HEK293 (cell line): ENCODE measurements at regions not wholly inside any gene's neighbourhood (a gene's known extent, or its start where the extent isn't known, plus 50 kb on each side); places are given as distances from the start of the nearest gene placed in this dataset.

Source experiments
- CTCF ChIA-PET: fragments of 350-600 bp; formaldehyde crosslinking; extraction: SDS; loops from one replicate; lab custom pipeline; 2021; ENCODE audit warnings: antibody characterized with exemption; lab: Yijun Ruan, JAX
- POLR2A ChIA-PET: fragments of 300-600 bp; formaldehyde crosslinking; extraction: SDS; loops from one replicate; lab custom pipeline; 2020; ENCODE audit warnings: antibody characterized with exemption, inconsistent platforms; lab: Yijun Ruan, JAX
- H3K27ac ChIP-seq: fragments of 200-500 bp; sonication (Bioruptor generic); 2 replicates; pipeline ENCODE4 v1.5.1; 2014; ENCODE audit warnings: low read depth, low read length, control low read depth, inconsistent platforms; ENCODE audit errors: extremely low read depth
- H3K36me3 ChIP-seq, 2 experiments: fragments of 200-500 bp in 1 of 2; sonication (Bioruptor generic) in 1 of 2; 1 replicate in 1 of 2; 2 replicates in 1 of 2; pipeline ENCODE4 v1.5.1; 2014 to 2017; ENCODE audit warnings: inconsistent platforms in 2 of 2, low read length in 2 of 2; ENCODE audit not compliant: control insufficient read depth in 2 of 2, insufficient read depth in 1 of 2
- H3K4me1 ChIP-seq: fragments of 200-500 bp; sonication (Bioruptor generic); 2 replicates; pipeline ENCODE4 v1.5.1; 2014; ENCODE audit warnings: mild to moderate bottlenecking, low read length, inconsistent platforms; ENCODE audit not compliant: control insufficient read depth, insufficient read depth
- H3K4me3 ChIP-seq: 2 replicates; pipeline ENCODE4 v1.5.1; 2011; ENCODE audit warnings: low read depth, mild to moderate bottlenecking, control low read depth, low read length, moderate library complexity
- H3K9me3 ChIP-seq: fragments of 200-500 bp; sonication (Bioruptor generic); 2 replicates; pipeline ENCODE4 v1.5.1; 2014; ENCODE audit warnings: low read depth, low read length, inconsistent platforms; ENCODE audit not compliant: control insufficient read depth, insufficient read depth
- HIC1 ChIP-seq: fragments of 450-650 bp; formaldehyde crosslinking; IDR thresholded peaks from 2 replicates; pipeline ENCODE4 v1.5.1; 2016; ENCODE audit warnings: missing biosample characterization, missing genetic modification characterization
- OVOL3 ChIP-seq: fragments of 450-650 bp; formaldehyde crosslinking; IDR thresholded peaks from 2 replicates; pipeline ENCODE4 v1.5.1; 2016; ENCODE audit warnings: missing biosample characterization, missing genetic modification characterization
- PATZ1 ChIP-seq: fragments of 450-650 bp; formaldehyde crosslinking; IDR thresholded peaks from 2 replicates; pipeline ENCODE4 v1.5.1; 2016; ENCODE audit warnings: missing biosample characterization, missing genetic modification characterization
- TCF7L2 ChIP-seq: IDR thresholded peaks from 2 replicates; pipeline ENCODE4 v1.6.1; 2011; ENCODE audit warnings: low read depth, mild to moderate bottlenecking, inconsistent platforms, low read length, moderate library complexity, borderline replicate concordance
- ZFP41 ChIP-seq: fragments of 450-650 bp; formaldehyde crosslinking; IDR thresholded peaks from 2 replicates; pipeline ENCODE4 v1.5.1; 2016; ENCODE audit warnings: missing biosample characterization, missing genetic modification characterization, borderline replicate concordance
- ZNF169 ChIP-seq: fragments of 450-650 bp; formaldehyde crosslinking; IDR thresholded peaks from 2 replicates; pipeline ENCODE4 v1.5.1; 2016; ENCODE audit warnings: missing biosample characterization, missing genetic modification characterization
- ZNF24 ChIP-seq: fragments of 450-650 bp; formaldehyde crosslinking; IDR thresholded peaks from 2 replicates; pipeline ENCODE4 v1.5.1; 2016; ENCODE audit warnings: missing biosample characterization, missing genetic modification characterization
- ZNF555 ChIP-seq: fragments of 450-650 bp; formaldehyde crosslinking; conservative IDR thresholded peaks from 2 replicates; pipeline ENCODE4 v1.5.1; 2017; ENCODE audit warnings: missing biosample characterization, mild to moderate bottlenecking, missing genetic modification characterization, inconsistent platforms
- TF ChIP-seq, protein P1 (sequence below): fragments of 450-650 bp; IDR thresholded peaks from 2 replicates; pipeline ENCODE4 v1.5.1; 2018; ENCODE audit warnings: missing biosample characterization, mild to moderate bottlenecking, missing genetic modification characterization
- TF ChIP-seq, protein P2 (sequence below): fragments of 450-650 bp; formaldehyde crosslinking; IDR thresholded peaks from 2 replicates; pipeline ENCODE4 v1.5.1; 2017; ENCODE audit warnings: missing biosample characterization, mild to moderate bottlenecking, missing genetic modification characterization, moderate library complexity
- TF ChIP-seq, protein P3 (sequence below): fragments of 450-650 bp; formaldehyde crosslinking; IDR thresholded peaks from 2 replicates; pipeline ENCODE4 v1.5.1; 2016; ENCODE audit warnings: missing biosample characterization, missing genetic modification characterization
- TF ChIP-seq, protein P4 (sequence below): fragments of 450-650 bp; formaldehyde crosslinking; conservative IDR thresholded peaks from 2 replicates; pipeline ENCODE4 v1.5.1; 2016; ENCODE audit warnings: low read depth, missing biosample characterization, missing genetic modification characterization

DNA sequence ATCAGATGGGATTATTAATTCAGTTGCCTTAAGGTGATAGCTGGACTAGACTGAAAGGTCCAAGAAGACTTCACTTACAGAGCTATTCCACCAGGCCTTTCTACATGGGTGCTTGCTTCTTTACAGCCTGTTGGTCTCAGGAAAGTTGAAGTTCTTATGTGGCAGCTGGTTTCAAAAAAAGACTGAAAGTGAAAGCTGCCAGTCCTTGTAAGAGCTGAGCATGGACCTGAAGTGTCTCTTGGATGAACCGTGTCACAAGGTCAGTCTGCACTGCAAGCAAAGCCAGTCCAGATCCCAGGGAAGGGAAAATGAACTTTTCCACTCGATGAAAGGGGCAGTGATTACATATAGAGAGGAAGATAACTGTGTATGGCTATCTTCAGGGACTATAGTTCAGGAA, 201.5 kb upstream of the LUZP2 start (continued):
- no peak for TF ChIP-seq ZFP41
- TF ChIP-seq ZNF24: no peak
- no peak for TF ChIP-seq PATZ1 (tag by site-specific recombination)
- TF ChIP-seq, protein P1, sequence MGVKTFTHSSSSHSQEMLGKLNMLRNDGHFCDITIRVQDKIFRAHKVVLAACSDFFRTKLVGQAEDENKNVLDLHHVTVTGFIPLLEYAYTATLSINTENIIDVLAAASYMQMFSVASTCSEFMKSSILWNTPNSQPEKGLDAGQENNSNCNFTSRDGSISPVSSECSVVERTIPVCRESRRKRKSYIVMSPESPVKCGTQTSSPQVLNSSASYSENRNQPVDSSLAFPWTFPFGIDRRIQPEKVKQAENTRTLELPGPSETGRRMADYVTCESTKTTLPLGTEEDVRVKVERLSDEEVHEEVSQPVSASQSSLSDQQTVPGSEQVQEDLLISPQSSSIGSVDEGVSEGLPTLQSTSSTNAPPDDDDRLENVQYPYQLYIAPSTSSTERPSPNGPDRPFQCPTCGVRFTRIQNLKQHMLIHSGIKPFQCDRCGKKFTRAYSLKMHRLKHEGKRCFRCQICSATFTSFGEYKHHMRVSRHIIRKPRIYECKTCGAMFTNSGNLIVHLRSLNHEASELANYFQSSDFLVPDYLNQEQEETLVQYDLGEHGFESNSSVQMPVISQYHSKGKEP (tag by site-specific recombination): no peak
- no peak for TF ChIP-seq ZNF169 (tag by site-specific recombination)
- no peak for TF ChIP-seq TCF7L2

DNA sequence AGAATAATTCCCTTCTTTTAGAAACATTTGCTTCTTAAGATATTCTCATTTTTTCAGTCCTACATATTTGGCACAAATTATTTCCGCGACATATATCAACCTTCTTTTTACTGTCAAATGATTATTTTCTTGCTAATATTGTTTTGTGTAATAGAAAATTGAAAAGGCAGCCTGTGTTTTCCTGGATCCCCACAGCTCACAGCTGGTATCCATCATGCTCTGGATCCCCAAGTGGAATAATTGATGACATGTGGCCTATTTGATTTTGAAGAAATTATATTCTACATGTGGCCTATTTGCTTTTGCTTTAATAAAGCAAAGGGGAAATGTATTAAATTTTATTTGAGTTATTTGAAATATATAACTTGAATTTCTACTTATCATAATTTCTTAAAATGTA, 199.4 kb upstream of the LUZP2 start:
- Histone ChIP-seq H3K4me1 (no peaks in the 10 kb centered on the region), H3K27ac (no peak overlapping the region), H3K9me3 (no peaks in the 10 kb centered on the region), H3K4me3 (no peak overlapping the region), H3K36me3 (no peaks in the 10 kb centered on the region)
- CTCF ChIA-PET: no interaction called here
- TF ChIP-seq, protein P2, sequence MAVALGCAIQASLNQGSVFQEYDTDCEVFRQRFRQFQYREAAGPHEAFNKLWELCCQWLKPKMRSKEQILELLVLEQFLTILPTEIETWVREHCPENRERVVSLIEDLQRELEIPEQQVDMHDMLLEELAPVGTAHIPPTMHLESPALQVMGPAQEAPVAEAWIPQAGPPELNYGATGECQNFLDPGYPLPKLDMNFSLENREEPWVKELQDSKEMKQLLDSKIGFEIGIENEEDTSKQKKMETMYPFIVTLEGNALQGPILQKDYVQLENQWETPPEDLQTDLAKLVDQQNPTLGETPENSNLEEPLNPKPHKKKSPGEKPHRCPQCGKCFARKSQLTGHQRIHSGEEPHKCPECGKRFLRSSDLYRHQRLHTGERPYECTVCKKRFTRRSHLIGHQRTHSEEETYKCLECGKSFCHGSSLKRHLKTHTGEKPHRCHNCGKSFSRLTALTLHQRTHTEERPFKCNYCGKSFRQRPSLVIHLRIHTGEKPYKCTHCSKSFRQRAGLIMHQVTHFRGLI: no peak
- TF ChIP-seq, protein P3, sequence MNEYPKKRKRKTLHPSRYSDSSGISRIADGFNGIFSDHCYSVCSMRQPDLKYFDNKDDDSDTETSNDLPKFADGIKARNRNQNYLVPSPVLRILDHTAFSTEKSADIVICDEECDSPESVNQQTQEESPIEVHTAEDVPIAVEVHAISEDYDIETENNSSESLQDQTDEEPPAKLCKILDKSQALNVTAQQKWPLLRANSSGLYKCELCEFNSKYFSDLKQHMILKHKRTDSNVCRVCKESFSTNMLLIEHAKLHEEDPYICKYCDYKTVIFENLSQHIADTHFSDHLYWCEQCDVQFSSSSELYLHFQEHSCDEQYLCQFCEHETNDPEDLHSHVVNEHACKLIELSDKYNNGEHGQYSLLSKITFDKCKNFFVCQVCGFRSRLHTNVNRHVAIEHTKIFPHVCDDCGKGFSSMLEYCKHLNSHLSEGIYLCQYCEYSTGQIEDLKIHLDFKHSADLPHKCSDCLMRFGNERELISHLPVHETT: no peak
- TF ChIP-seq ZNF555 (tag by site-specific recombination): no peak
- TF ChIP-seq, protein P4, sequence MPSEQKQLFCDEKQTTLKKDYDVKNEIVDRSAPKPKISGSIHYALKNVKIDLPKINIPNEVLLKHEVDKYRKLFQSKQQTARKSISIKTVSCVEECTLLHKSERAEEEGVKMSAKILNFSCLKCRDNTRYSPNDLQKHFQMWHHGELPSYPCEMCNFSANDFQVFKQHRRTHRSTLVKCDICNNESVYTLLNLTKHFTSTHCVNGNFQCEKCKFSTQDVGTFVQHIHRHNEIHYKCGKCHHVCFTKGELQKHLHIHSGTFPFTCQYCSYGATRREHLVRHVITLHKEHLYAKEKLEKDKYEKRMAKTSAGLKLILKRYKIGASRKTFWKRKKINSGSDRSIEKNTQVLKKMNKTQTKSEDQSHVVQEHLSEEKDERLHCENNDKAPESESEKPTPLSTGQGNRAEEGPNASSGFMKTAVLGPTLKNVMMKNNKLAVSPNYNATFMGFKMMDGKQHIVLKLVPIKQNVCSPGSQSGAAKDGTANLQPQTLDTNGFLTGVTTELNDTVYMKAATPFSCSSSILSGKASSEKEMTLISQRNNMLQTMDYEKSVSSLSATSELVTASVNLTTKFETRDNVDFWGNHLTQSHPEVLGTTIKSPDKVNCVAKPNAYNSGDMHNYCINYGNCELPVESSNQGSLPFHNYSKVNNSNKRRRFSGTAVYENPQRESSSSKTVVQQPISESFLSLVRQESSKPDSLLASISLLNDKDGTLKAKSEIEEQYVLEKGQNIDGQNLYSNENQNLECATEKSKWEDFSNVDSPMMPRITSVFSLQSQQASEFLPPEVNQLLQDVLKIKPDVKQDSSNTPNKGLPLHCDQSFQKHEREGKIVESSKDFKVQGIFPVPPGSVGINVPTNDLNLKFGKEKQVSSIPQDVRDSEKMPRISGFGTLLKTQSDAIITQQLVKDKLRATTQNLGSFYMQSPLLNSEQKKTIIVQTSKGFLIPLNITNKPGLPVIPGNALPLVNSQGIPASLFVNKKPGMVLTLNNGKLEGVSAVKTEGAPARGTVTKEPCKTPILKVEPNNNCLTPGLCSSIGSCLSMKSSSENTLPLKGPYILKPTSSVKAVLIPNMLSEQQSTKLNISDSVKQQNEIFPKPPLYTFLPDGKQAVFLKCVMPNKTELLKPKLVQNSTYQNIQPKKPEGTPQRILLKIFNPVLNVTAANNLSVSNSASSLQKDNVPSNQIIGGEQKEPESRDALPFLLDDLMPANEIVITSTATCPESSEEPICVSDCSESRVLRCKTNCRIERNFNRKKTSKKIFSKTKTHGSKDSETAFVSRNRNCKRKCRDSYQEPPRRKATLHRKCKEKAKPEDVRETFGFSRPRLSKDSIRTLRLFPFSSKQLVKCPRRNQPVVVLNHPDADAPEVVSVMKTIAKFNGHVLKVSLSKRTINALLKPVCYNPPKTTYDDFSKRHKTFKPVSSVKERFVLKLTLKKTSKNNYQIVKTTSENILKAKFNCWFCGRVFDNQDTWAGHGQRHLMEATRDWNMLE (tag by site-specific recombination): no peak
- no peak for TF ChIP-seq OVOL3 (tag by site-specific recombination)
- no peak for TF ChIP-seq HIC1 (tag by site-specific recombination)
- POLR2A ChIA-PET: no interaction called here
